LNCAP (cell line): ENCODE measurements at regions not wholly inside any gene's neighbourhood (a gene's known extent, or its start where the extent isn't known, plus 50 kb on each side); places are given as distances from the start of the nearest gene placed in this dataset.

ENCODE experiments used
- TF ChIP-seq, protein P1 (sequence below): fragments of 450-650 bp; IDR thresholded peaks from 2 replicates; pipeline ENCODE4 v1.5.1; 2017; ENCODE audit warnings: mild to moderate bottlenecking

DNA sequence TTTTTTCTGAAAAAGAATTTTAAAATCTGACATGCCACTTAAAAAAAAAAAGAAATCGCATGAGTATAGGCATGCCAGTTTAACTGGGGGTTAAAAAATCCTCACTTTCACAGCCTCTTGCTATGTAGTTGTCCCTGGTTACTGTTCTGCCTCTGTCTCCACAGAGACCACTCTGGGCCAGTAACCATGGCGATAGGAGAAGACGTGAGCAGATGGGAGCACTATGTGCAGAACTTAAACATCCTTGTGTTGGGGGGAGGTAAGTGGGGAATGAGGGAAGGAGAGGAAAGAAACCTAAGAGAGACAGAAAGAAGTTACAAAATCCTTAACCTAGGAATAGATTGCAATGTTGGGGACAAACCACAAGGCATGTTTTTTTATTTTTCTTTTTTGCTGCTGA, 75.9 kb upstream of the CYRIA start:
- TF ChIP-seq, protein P1, sequence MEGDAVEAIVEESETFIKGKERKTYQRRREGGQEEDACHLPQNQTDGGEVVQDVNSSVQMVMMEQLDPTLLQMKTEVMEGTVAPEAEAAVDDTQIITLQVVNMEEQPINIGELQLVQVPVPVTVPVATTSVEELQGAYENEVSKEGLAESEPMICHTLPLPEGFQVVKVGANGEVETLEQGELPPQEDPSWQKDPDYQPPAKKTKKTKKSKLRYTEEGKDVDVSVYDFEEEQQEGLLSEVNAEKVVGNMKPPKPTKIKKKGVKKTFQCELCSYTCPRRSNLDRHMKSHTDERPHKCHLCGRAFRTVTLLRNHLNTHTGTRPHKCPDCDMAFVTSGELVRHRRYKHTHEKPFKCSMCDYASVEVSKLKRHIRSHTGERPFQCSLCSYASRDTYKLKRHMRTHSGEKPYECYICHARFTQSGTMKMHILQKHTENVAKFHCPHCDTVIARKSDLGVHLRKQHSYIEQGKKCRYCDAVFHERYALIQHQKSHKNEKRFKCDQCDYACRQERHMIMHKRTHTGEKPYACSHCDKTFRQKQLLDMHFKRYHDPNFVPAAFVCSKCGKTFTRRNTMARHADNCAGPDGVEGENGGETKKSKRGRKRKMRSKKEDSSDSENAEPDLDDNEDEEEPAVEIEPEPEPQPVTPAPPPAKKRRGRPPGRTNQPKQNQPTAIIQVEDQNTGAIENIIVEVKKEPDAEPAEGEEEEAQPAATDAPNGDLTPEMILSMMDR: no peak

DNA sequence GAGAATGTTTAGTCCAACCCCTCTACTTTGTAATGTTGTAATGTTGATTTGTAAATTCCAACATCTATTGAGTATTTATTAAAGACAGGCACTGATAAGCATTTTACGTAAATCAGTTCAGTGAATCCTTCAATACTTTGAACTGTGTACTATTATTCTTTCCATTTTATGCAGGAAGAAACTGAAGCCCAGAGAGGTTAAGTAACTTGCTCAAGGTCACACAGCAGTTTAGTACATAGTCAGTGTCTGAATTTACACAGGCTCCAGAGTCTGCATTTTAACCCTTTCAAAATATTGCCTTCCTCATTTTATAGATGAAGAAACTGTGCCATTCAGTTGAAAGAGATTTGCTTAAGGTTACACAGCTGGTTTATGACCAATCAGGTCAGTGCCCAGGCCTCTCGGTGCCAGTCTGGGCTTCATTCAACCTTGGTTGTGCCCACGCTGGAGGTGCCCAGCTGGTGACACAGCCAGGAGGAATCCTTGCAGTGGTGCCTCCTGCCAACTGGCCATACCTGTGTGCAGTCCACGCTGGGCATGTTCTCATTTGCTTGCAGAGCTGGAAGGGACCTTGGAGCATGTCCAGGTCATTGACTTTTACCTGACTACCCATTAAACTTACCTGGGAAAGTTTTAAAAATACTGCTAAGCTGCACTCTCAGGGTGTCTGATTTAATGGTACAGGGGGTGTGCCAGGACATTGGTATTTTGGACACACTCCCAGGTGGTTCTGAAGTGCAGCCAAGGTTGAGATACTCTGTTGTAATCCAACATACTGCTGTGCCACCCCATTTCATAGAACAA, 74.3 kb upstream of the CYRIA start:
- TF ChIP-seq, protein P1: no peak

DNA sequence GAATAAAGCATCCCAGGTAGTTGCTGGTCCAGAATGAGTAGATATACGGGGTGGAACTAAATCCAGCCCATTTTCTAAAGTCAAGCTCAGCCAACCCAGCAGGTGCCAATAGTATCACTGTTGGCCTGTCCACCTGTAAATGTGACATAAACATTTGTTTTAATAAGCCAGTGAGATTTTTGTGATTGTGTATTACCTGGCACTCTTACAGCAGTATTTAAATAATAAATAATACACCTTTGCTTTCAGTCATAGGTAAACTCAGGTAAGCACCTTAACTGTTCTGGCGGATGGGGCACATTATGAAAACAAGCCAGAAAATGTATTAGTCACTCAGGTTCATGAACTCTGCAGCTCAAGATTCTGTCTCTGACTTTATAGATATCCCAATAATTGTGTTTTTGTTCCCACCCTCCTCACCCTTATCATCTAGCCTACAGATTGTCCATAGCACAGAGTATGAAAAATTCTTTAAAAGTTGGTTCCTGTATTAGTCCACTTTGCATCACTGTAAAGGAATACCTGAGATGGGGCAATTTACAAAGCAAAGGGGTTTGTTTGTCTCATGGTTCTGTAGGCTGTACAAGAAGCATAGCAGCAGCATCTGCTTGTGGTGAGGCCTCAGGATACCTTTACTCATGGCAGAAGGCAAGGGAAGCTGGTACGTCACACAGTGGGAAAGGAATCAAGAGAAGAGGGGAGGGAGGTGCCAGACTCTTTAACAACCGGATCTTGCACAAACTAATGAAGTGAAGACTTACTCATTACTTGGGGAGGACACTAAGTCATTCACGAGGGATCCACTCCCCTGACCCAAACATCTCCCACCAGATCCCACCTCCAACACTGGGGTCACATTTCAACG, 73.0 kb upstream of the CYRIA start:
- TF ChIP-seq, protein P1: no peak

DNA sequence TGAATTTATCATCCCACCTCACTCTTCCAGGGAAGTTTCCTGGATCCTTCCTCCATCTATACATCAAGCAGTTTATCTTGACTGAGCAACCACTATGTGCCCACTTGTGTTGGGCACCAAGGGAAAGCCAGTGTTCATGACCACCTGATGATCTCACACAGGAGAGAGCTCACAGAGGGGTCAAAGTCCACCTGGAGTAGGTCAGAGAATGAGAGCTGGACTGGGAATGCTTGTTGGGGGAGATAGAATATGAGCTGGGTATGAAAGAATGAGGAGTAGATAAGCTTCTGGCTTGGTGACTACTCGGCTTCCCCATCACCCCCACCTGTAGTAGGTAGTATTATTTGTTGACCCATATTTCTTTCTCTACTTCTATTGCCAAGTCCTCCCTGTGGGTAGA, 72.2 kb upstream of the CYRIA start:
- TF ChIP-seq, protein P1: no peak

DNA sequence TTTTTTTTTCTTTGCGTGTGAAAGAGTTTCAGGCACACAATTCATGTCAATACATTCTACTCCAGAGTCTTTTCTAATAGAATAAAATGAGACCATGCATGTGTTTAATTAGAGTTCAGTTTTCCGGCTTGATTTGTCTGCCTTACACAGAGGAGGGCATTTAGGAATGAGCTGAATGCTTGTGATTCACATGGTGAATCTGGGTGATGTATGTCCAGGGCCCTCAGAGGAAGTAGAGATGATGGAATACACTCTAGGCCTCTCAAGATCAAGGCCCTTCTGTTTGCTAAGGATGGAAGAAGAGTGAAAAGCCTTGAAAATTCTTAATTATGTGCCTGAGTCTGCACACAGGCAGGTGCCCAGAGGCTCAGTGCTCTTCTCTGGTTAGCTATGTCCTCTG, 71.0 kb upstream of the CYRIA start:
- TF ChIP-seq, protein P1: no peak

DNA sequence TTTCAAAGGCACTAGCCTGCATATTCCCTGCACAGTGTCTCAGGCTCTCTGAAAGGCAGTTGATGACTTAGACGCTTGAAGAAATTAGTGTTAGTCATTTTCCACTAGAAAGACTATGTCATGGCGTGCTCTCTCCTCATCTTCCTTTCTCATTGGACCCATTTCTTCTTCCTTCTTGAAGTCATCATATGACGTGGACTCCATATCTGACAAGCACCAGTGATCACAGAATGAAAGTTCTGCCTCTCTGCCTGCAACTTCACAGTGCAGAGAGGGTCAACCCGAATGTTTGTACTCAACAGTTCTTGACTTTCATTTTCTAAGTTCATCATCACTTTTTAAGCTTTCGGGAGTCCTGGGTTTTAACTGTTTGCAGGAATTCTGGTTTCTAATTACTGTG, 63.7 kb upstream of the CYRIA start:
- TF ChIP-seq, protein P1: no peak

DNA sequence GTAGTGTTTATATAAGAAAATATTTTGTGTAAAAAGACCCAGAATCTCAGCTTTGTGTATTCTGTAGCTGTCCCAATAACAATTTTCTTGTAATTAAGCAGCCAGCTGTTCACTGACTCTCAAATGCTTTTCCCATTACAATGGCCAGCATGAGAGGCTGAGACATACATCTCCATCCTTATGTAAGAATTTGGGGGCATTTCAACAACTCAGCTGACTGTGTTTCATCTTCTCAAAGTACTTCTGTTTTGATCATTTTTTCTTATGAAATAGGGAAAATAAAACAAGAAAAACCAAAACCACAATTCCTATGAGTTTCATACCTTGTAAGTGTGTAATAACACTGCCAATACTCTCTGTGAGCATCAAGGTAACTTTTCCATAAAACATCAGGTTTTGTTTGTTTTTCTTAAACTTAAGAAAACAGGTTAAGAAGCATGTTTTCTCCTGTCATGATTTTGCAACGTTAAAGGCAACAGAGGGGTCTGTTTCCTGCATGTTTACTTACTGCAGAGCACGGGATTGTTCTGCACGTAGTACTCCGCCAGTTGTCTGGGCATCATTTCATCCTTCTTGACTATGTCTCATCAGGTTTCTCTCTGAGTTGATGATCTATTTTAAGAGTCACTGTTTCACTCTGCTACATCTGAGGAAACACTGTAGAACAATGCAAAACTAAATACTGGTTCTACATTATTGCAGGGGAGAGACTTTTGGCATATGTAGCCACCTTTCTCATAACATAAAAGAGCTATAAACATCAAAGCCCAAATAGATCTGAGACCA, 62.9 kb upstream of the CYRIA start:
- TF ChIP-seq, protein P1: no peak
